ENCODE measurements at regions not wholly inside any gene's neighbourhood (a gene's known extent, or its start where the extent isn't known, plus 50 kb on each side); places are given as distances from the start of the nearest gene placed in this dataset.

GRCh38 chr14:44742202-44742601, 219.5 kb downstream of the KLHL28 start:
- 84 to 90% methylated on average over 2 to 6 of the region's 6 CpGs for WGBS, 2 donors (ENCODE audit: low coverage in 1 of 2)
- no peak overlapping the region for H3K4me3 ChIP-seq
- in situ Hi-C loops (cut with MboI; ENCODE audit: low pct_ligation_motif_present in 1 of 4, low pct_unique_long_range_greater_than_20kb in 1 of 4, low sequenced_read_pairs in 3 of 4) = no loop called here
- TF ChIP-seq POLR2AphosphoS5 (IDR thresholded peaks at IDR 0.05) (no peak), EP300 (IDR thresholded peaks at IDR 0.05; ENCODE audit: low read depth) (no peak), POLR2A (IDR thresholded peaks at IDR 0.05) (no peak), CTCF (IDR thresholded peaks at IDR 0.05) (no peak)
- DNase-seq = no peak
- H3K9me3 ChIP-seq = no peaks in the 10 kb centered on the region
- intact Hi-C loops (cut with DNase I; ENCODE audit: low total_unique reads) = no loop called here
- no peaks in the 10 kb centered on the region for H3K4me1 ChIP-seq
- no peaks in the 10 kb centered on the region for H3K36me3 ChIP-seq
- no peaks in the 10 kb centered on the region for H3K27me3 ChIP-seq
- no peak overlapping the region for H3K27ac ChIP-seq

GRCh38 chr14:44741431-44741830, 220.3 kb downstream of the KLHL28 start:
- no peaks in the 10 kb centered on the region for H3K9me3 ChIP-seq
- intact Hi-C loops (cut with DNase I; ENCODE audit: low total_unique reads) = no loop called here
- in situ Hi-C loops (cut with MboI; ENCODE audit: low pct_ligation_motif_present in 1 of 4, low pct_unique_long_range_greater_than_20kb in 1 of 4, low sequenced_read_pairs in 3 of 4) = no loop called here
- no peak overlapping the region for H3K4me3 ChIP-seq
- TF ChIP-seq CTCF (IDR thresholded peaks at IDR 0.05) (no peak), EP300 (IDR thresholded peaks at IDR 0.05; ENCODE audit: low read depth) (no peak)
- no peak overlapping the region for H3K27ac ChIP-seq
- H3K27me3 ChIP-seq = no peaks in the 10 kb centered on the region
- no peak for DNase-seq
- H3K4me1 ChIP-seq = no peaks in the 10 kb centered on the region
- no peaks in the 10 kb centered on the region for H3K36me3 ChIP-seq

GRCh38 chr14:44736326-44736725, 225.4 kb downstream of the KLHL28 start:
- no peaks in the 10 kb centered on the region for H3K36me3 ChIP-seq
- intact Hi-C loops (cut with DNase I; ENCODE audit: low total_unique reads) = no loop called here
- no peaks in the 10 kb centered on the region for H3K27me3 ChIP-seq
- H3K27ac ChIP-seq = no peak overlapping the region
- WGBS, 2 donors (ENCODE audit: low coverage in 1 of 2) = 88 to 100% methylated on average over 1 of the region's 1 CpG
- no peak for DNase-seq
- no peaks in the 10 kb centered on the region for H3K4me1 ChIP-seq
- no peak overlapping the region for H3K4me3 ChIP-seq
- no peaks in the 10 kb centered on the region for H3K9me3 ChIP-seq
- TF ChIP-seq POLR2A (IDR thresholded peaks at IDR 0.05) (no peak), POLR2AphosphoS5 (IDR thresholded peaks at IDR 0.05) (no peak), EP300 (IDR thresholded peaks at IDR 0.05; ENCODE audit: low read depth) (no peak), CTCF (IDR thresholded peaks at IDR 0.05) (no peak)
- in situ Hi-C loops (cut with MboI; ENCODE audit: low pct_ligation_motif_present in 1 of 4, low pct_unique_long_range_greater_than_20kb in 1 of 4, low sequenced_read_pairs in 3 of 4) = no loop called here

GRCh38 chr14:44732144-44732543, 225.1 kb upstream of the FSCB start:
- H3K4me1 ChIP-seq = no peaks in the 10 kb centered on the region
- H3K4me3 ChIP-seq = no peak overlapping the region
- no peaks in the 10 kb centered on the region for H3K9me3 ChIP-seq
- H3K36me3 ChIP-seq = no peaks in the 10 kb centered on the region
- TF ChIP-seq EP300 (IDR thresholded peaks at IDR 0.05; ENCODE audit: low read depth) (no peak), POLR2AphosphoS5 (IDR thresholded peaks at IDR 0.05) (no peak), CTCF (IDR thresholded peaks at IDR 0.05) (no peak)
- in situ Hi-C loops (cut with MboI; ENCODE audit: low pct_ligation_motif_present in 1 of 4, low pct_unique_long_range_greater_than_20kb in 1 of 4, low sequenced_read_pairs in 3 of 4) = no loop called here
- no peak overlapping the region for H3K27ac ChIP-seq
- no peak for DNase-seq
- H3K27me3 ChIP-seq = no peaks in the 10 kb centered on the region
- intact Hi-C loops (cut with DNase I; ENCODE audit: low total_unique reads) = no loop called here

Data from transverse colon (tissue), 4 donors.